ENCODE measurements at regions not wholly inside any gene's neighbourhood (a gene's known extent, or its start where the extent isn't known, plus 50 kb on each side); places are given as distances from the start of the nearest gene placed in this dataset.

DNA sequence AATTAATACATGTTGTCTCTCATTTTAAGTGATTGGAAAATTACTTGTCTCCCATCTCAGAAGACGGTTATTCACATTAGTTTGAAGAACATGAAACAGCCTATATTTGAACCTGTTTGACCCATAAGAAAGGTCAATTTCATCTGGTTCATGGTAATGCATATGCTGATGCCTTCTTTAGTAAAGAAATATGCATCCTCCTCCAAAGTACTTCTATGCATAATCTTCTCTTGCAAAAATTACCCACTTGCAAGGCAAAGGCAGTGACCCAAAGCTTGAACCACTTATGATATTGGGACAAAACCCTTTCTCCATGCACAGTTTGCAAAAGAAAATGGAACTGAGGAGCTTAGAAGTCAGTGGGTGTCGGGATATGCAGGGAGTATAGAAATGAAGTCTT, 65.4 kb upstream of the IRX1 start (continued):
- TF ChIP-seq, protein P1, sequence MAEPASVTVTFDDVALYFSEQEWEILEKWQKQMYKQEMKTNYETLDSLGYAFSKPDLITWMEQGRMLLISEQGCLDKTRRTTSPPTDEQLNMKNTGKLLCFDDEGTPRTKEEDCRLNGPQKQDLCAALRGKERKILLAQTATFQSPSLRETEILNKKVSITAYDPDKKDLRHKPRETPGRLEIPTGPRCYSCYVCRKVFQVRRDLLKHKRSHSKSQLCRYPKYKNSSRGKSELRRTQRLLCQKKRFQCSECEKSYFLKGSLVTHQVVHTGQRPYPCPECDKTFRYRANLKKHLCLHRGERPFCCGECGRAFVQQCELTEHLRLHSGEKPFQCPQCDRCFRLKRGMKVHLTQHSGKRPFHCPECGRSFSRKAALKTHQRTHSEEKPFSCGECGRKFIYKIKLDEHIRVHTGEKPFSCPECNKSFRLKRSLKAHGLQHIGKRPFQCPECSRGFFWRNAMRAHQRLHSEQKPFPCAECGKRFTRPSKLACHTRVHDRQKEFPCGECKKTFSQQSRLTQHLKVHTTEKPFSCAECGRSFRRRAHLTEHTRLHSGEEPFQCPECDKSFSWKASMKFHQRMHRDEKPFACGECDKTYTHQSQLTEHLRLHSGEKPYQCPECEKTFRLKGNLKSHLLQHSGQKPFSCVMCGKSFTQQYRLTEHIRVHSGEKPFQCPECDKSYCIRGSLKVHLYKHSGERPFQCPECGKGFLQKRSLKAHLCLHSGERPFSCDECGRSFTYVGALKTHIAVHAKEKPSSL (CRISPR knock-in tag; conservative IDR thresholded peaks at IDR 0.05) = no peak

GRCh38 chr5:3526551-3527185, 69.0 kb upstream of the IRX1 start:
- H3K4me1 Mint-ChIP-seq = peaks cover 25% of the 10 kb centered on the region
- H3K36me3 Mint-ChIP-seq = peaks cover 7% of the 10 kb centered on the region; the same call in 1 of the 2 replicates
- no peak for DNase-seq (ENCODE audit: low spot score)
- H3K4me3 Mint-ChIP-seq = no peak overlapping the region
- ChIA-PET CTCF (no interaction called here), POLR2A (no interaction called here)
- no peak overlapping the region for H3K27ac Mint-ChIP-seq
- peaks cover 16% of the 10 kb centered on the region for H3K9me3 Mint-ChIP-seq
- no peak for ATAC-seq
- H3K27me3 Mint-ChIP-seq (ENCODE audit: low read depth) = no peaks in the 10 kb centered on the region
- no peak for TF ChIP-seq TEAD1 (CRISPR knock-in tag; IDR thresholded peaks at IDR 0.05)

DNA sequence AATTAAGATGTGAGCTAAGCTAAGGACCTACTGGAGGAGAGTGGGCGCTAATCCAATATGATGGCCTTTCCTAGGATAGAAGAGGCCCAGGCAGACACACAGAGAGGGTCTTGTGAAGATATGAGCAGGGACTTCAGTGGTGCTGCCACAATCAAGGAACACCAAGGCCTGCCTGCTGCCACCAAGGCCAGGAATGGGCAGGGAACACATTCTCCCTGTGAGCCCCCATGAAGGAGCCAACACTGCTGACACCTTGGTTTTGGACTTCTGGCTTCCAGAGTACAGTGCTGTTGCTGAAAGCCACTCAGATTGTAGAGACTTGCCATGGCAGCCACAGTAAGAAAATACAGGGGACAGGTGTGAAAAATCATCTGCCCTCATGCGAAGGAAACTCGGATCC, 73.1 kb upstream of the IRX1 start:
- ChIA-PET CTCF (no interaction called here), POLR2A (no interaction called here)
- H3K9me3 Mint-ChIP-seq = peaks cover 16% of the 10 kb centered on the region
- no peaks in the 10 kb centered on the region for H3K27me3 Mint-ChIP-seq (ENCODE audit: low read depth)
- DNase-seq (ENCODE audit: low spot score) (no peak), ATAC-seq (no peak)
- no peak for TF ChIP-seq NR1H2 (CRISPR knock-in tag; IDR thresholded peaks at IDR 0.05)
- TF ChIP-seq E2F1 (CRISPR knock-in tag; IDR thresholded peaks at IDR 0.05) = no peak
- no peak for TF ChIP-seq AFF4 (CRISPR knock-in tag; IDR thresholded peaks at IDR 0.05; ENCODE audit: borderline replicate concordance)
- TF ChIP-seq SMAD4 (CRISPR knock-in tag; IDR thresholded peaks at IDR 0.05) = no peak
- TF ChIP-seq, protein P2, sequence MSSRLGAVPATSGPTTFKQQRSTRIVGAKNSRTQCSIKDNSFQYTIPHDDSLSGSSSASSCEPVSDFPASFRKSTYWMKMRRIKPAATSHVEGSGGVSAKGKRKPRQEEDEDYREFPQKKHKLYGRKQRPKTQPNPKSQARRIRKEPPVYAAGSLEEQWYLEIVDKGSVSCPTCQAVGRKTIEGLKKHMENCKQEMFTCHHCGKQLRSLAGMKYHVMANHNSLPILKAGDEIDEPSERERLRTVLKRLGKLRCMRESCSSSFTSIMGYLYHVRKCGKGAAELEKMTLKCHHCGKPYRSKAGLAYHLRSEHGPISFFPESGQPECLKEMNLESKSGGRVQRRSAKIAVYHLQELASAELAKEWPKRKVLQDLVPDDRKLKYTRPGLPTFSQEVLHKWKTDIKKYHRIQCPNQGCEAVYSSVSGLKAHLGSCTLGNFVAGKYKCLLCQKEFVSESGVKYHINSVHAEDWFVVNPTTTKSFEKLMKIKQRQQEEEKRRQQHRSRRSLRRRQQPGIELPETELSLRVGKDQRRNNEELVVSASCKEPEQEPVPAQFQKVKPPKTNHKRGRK (CRISPR knock-in tag; IDR thresholded peaks at IDR 0.05; ENCODE audit: borderline replicate concordance) = no peak
- H3K4me1 Mint-ChIP-seq = peaks cover 7% of the 10 kb centered on the region
- H3K4me3 Mint-ChIP-seq = no peak overlapping the region
- H3K36me3 Mint-ChIP-seq = peaks cover 7% of the 10 kb centered on the region; the same call in 1 of the 2 replicates
- H3K27ac Mint-ChIP-seq = no peak overlapping the region

DNA sequence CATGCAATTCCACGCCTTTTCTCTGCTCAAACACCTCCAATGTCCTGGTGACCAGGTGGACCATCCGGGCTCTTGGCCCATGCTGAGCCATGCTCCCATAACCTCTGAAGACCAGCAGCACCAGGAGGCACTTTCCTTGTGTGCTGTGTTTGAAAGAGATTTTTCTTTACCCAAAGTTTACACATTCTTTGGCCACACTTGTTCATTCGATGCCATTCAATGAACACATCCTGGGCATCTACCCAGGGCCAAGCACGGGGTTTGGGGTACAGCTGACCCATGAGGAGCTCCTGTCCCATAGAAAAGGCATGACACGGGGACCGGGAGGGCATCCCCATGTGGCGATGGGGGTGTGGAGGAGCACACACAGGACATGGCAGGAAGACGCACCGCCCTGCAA, 77.1 kb upstream of the IRX1 start:
- no peak for DNase-seq (ENCODE audit: low spot score)
- CTCF ChIA-PET = no interaction called here
- no peaks in the 10 kb centered on the region for H3K36me3 Mint-ChIP-seq
- POLR2A ChIA-PET = no interaction called here
- ATAC-seq = no peak
- peaks cover 37% of the 10 kb centered on the region for H3K4me1 Mint-ChIP-seq
- no peak overlapping the region for H3K4me3 Mint-ChIP-seq
- no peaks in the 10 kb centered on the region for H3K9me3 Mint-ChIP-seq
- H3K27ac Mint-ChIP-seq = no peak overlapping the region
- no peaks in the 10 kb centered on the region for H3K27me3 Mint-ChIP-seq (ENCODE audit: low read depth)
- no peak for TF ChIP-seq JAZF1 (CRISPR knock-in tag; IDR thresholded peaks at IDR 0.05)
- TF ChIP-seq KAT7 (CRISPR knock-in tag; IDR thresholded peaks at IDR 0.05; ENCODE audit: borderline replicate concordance) = no peak
- TF ChIP-seq, protein P2 (CRISPR knock-in tag; IDR thresholded peaks at IDR 0.05; ENCODE audit: borderline replicate concordance) = no peak
- no peak for TF ChIP-seq SP1 (CRISPR knock-in tag; conservative IDR thresholded peaks at IDR 0.05)
- TF ChIP-seq, protein P3, sequence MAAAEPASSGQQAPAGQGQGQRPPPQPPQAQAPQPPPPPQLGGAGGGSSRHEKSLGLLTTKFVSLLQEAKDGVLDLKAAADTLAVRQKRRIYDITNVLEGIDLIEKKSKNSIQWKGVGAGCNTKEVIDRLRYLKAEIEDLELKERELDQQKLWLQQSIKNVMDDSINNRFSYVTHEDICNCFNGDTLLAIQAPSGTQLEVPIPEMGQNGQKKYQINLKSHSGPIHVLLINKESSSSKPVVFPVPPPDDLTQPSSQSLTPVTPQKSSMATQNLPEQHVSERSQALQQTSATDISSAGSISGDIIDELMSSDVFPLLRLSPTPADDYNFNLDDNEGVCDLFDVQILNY (CRISPR knock-in tag; IDR thresholded peaks at IDR 0.05) = no peak
- TF ChIP-seq, protein P4, sequence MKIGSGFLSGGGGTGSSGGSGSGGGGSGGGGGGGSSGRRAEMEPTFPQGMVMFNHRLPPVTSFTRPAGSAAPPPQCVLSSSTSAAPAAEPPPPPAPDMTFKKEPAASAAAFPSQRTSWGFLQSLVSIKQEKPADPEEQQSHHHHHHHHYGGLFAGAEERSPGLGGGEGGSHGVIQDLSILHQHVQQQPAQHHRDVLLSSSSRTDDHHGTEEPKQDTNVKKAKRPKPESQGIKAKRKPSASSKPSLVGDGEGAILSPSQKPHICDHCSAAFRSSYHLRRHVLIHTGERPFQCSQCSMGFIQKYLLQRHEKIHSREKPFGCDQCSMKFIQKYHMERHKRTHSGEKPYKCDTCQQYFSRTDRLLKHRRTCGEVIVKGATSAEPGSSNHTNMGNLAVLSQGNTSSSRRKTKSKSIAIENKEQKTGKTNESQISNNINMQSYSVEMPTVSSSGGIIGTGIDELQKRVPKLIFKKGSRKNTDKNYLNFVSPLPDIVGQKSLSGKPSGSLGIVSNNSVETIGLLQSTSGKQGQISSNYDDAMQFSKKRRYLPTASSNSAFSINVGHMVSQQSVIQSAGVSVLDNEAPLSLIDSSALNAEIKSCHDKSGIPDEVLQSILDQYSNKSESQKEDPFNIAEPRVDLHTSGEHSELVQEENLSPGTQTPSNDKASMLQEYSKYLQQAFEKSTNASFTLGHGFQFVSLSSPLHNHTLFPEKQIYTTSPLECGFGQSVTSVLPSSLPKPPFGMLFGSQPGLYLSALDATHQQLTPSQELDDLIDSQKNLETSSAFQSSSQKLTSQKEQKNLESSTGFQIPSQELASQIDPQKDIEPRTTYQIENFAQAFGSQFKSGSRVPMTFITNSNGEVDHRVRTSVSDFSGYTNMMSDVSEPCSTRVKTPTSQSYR (CRISPR knock-in tag; IDR thresholded peaks at IDR 0.05) = no peak
- TF ChIP-seq ZNF232 (CRISPR knock-in tag; IDR thresholded peaks at IDR 0.05) = no peak
- no peak for TF ChIP-seq ZNF396 (CRISPR knock-in tag; IDR thresholded peaks at IDR 0.05; ENCODE audit: borderline replicate concordance)
- TF ChIP-seq ETV6 (CRISPR knock-in tag; IDR thresholded peaks at IDR 0.05) = no peak

Data from WTC11 (cell line).